Natural killer cell (primary cell): ENCODE measurements at regions not wholly inside any gene's neighbourhood (a gene's known extent, or its start where the extent isn't known, plus 50 kb on each side); places are given as distances from the start of the nearest gene placed in this dataset.

Source experiments
- ATAC-seq, 3 donors: fragments of 150-1000 bp in 2 of 3; fragments of 200-7000 bp in 1 of 3; cut with Tn5 transposase; 1 replicate in 1 of 3; 2 replicates in 2 of 3; pipeline ENCODE4 v1.10.0; 2021; ENCODE audit warnings: mild to moderate bottlenecking in 2 of 3, moderate library complexity in 2 of 3
- DNase-seq, 2 donors: peaks; one replicate each; pipeline versions ENCODE4 v3.0.0 to v3.0.0-alpha.2; 2013 to 2021; ENCODE audit warnings: mixed read lengths in 1 of 2
- H3K27ac ChIP-seq: one replicate; pipeline ENCODE4 v1.5.1; 2013; ENCODE audit warnings: mild to moderate bottlenecking, low read length
- H3K27me3 ChIP-seq: one replicate; pipeline ENCODE4 v1.6.1; 2013; ENCODE audit warnings: low read length; ENCODE audit not compliant: control insufficient read depth, insufficient read depth
- H3K36me3 ChIP-seq: one replicate; pipeline ENCODE4 v1.6.1; 2013; ENCODE audit warnings: low read length; ENCODE audit not compliant: control insufficient read depth, insufficient read depth
- H3K4me1 ChIP-seq: one replicate; pipeline ENCODE4 v1.6.1; 2013; ENCODE audit warnings: low read length; ENCODE audit not compliant: control insufficient read depth, insufficient read depth
- H3K4me3 ChIP-seq: one replicate; pipeline ENCODE4 v1.5.1; 2013; ENCODE audit warnings: low read length
- H3K9me3 ChIP-seq: one replicate; pipeline ENCODE4 v1.6.1; 2013; ENCODE audit warnings: low read length; ENCODE audit not compliant: control insufficient read depth, insufficient read depth
- H3K27ac Mint-ChIP-seq, 2 donors: one replicate each; pipeline ENCODE4 v1.8.0; 2022; ENCODE audit warnings: mild to moderate bottlenecking in 2 of 2, mixed read lengths in 2 of 2, moderate library complexity in 1 of 2
- H3K27me3 Mint-ChIP-seq, 2 donors: one replicate each; pipeline ENCODE4 v1.8.0; 2022; ENCODE audit warnings: low read depth in 2 of 2, mixed read lengths in 2 of 2
- H3K36me3 Mint-ChIP-seq: one replicate; pipeline ENCODE4 v1.8.0; 2022; ENCODE audit warnings: mixed read lengths
- H3K4me1 Mint-ChIP-seq, 2 donors: one replicate each; pipeline ENCODE4 v1.8.0; 2022; ENCODE audit warnings: mixed read lengths in 2 of 2
- H3K4me3 Mint-ChIP-seq: one replicate; pipeline ENCODE4 v1.8.0; 2022; ENCODE audit warnings: mild to moderate bottlenecking, moderate library complexity, mixed read lengths
- H3K9me3 Mint-ChIP-seq, 2 donors: one replicate each; pipeline ENCODE4 v1.8.0; 2022; ENCODE audit warnings: mixed read lengths in 2 of 2
- CTCF ChIP-seq: fragments of 200-600 bp; IDR thresholded peaks from one replicate; pipeline ENCODE4 v1.8.0; 2022; ENCODE audit warnings: antibody characterized with exemption
- WGBS: methylation state at CpG from one replicate; pipeline ENCODE4 v1.1.7; 2013; ENCODE audit warnings: missing lambda C conversion rate; ENCODE audit not compliant: insufficient coverage; 5-methylcytosine and 5-hydroxymethylcytosine counted together
- intact Hi-C: fragments of 100-400 bp; cut with micrococcal nuclease; formaldehyde crosslinking; loops from one replicate; pipeline ENCODE4 v1.14.2; 2022

GRCh38 chr5:88658886-88659285, 224.1 kb downstream of the MEF2C start:
- H3K4me1 Mint-ChIP-seq, result peaks cover 9 to 16% of the 10 kb centered on the region in 2 donors
- H3K4me3 Mint-ChIP-seq, result no peak overlapping the region
- Histone ChIP-seq H3K36me3 (no peaks in the 10 kb centered on the region), H3K4me3 (no peak overlapping the region), H3K9me3 (peaks cover 13% of the 10 kb centered on the region), H3K27ac (no peak overlapping the region), H3K27me3 (peaks cover 65% of the 10 kb centered on the region), H3K4me1 (peaks cover 21% of the 10 kb centered on the region)
- H3K27ac Mint-ChIP-seq, result no peak overlapping the region
- peaks cover 0 to 3% of the 10 kb centered on the region in 2 donors for H3K9me3 Mint-ChIP-seq
- DNase-seq (no peak), ATAC-seq (no peak)
- peaks cover 46 to 63% of the 10 kb centered on the region in 2 donors for H3K27me3 Mint-ChIP-seq
- intact Hi-C loops, result no loop called here
- H3K36me3 Mint-ChIP-seq, result peaks cover 5% of the 10 kb centered on the region
- WGBS, result no CpG with 5 or more reads among the region's 4 CpGs
- no peak for TF ChIP-seq CTCF

GRCh38 chr5:88657906-88658775, 224.8 kb downstream of the MEF2C start:
- Histone ChIP-seq H3K36me3 (no peaks in the 10 kb centered on the region), H3K9me3 (peaks cover 10% of the 10 kb centered on the region), H3K4me3 (no peak overlapping the region), H3K27me3 (peaks cover 62% of the 10 kb centered on the region), H3K27ac (no peak overlapping the region), H3K4me1 (peaks cover 21% of the 10 kb centered on the region)
- ATAC-seq, result no peak
- H3K9me3 Mint-ChIP-seq, result peaks cover 0 to 3% of the 10 kb centered on the region in 2 donors
- H3K27ac Mint-ChIP-seq, result no peak overlapping the region
- WGBS, result 84% methylated on average over 2 of the region's 5 CpGs
- H3K36me3 Mint-ChIP-seq, result no peaks in the 10 kb centered on the region
- TF ChIP-seq CTCF, result no peak
- intact Hi-C loops, result no loop called here
- no peak overlapping the region for H3K4me3 Mint-ChIP-seq
- peaks cover 40 to 63% of the 10 kb centered on the region in 2 donors for H3K27me3 Mint-ChIP-seq
- peaks cover 9 to 16% of the 10 kb centered on the region in 2 donors for H3K4me1 Mint-ChIP-seq
- DNase-seq, result no peak

GRCh38 chr5:88657136-88657535, 225.8 kb downstream of the MEF2C start:
- Histone ChIP-seq H3K27me3 (peaks cover 53% of the 10 kb centered on the region), H3K4me3 (no peak overlapping the region), H3K27ac (no peak overlapping the region), H3K36me3 (no peaks in the 10 kb centered on the region), H3K4me1 (peaks cover 21% of the 10 kb centered on the region), H3K9me3 (peaks cover 10% of the 10 kb centered on the region)
- intact Hi-C loops, result no loop called here
- DNase-seq (no peak), ATAC-seq (no peak)
- Mint-ChIP-seq H3K27me3 (peaks cover 38 to 65% of the 10 kb centered on the region in 2 donors), H3K9me3 (peaks cover 0 to 3% of the 10 kb centered on the region in 2 donors), H3K27ac (no peak overlapping the region), H3K4me3 (no peak overlapping the region), H3K4me1 (peaks cover 9 to 16% of the 10 kb centered on the region in 2 donors), H3K36me3 (no peaks in the 10 kb centered on the region)
- TF ChIP-seq CTCF, result no peak
- no CpG with 5 or more reads among the region's 1 CpG for WGBS
